Panc1 (cell line): ENCODE measurements at regions not wholly inside any gene's neighbourhood (a gene's known extent, or its start where the extent isn't known, plus 50 kb on each side); places are given as distances from the start of the nearest gene placed in this dataset.

Experiments
- ATAC-seq: fragments of 200-7000 bp; cut with Tn5 transposase; 2 replicates; pipeline ENCODE4 v1.9.1; 2020; ENCODE audit warnings: mild to moderate bottlenecking, moderate library complexity
- BruUV-seq: library from RNA; stranded (reverse); fragments of 400-500 nt; replicated peaks from 2 replicates; lab custom pipeline; 2021; lab: Mats Ljungman, UMichigan
- CTCF ChIA-PET: fragments of 300-600 bp; sonication (Branson Sonifier 250); formaldehyde crosslinking; loops from one replicate; lab custom pipeline; 2022; ENCODE audit warnings: antibody characterized with exemption; lab: Charles Lee
- POLR2A ChIA-PET: fragments of 300-600 bp; sonication (Branson Sonifier 250); formaldehyde crosslinking; loops from one replicate; lab custom pipeline; 2022; ENCODE audit warnings: antibody characterized with exemption; lab: Charles Lee
- DNase-seq: peaks from one replicate; pipeline ENCODE4 v3.0.0-alpha.2; 2010; ENCODE audit warnings: low read depth, low spot score
- H3K27ac ChIP-seq: 2 replicates; pipeline ENCODE4 v1.5.1; 2011; ENCODE audit warnings: mild to moderate bottlenecking, low read length, inconsistent platforms
- H3K27me3 ChIP-seq: fragments of 200-500 bp; sonication (Bioruptor generic); 2 replicates; pipeline ENCODE4 v1.6.0; 2014; ENCODE audit warnings: low read length, inconsistent platforms; ENCODE audit not compliant: control insufficient read depth, insufficient read depth
- H3K36me3 ChIP-seq: fragments of 200-500 bp; sonication (Bioruptor generic); 2 replicates; pipeline ENCODE4 v1.5.1; 2014; ENCODE audit warnings: inconsistent platforms, mild to moderate bottlenecking, low read length, moderate library complexity; ENCODE audit not compliant: control insufficient read depth, insufficient read depth
- H3K4me1 ChIP-seq: 2 replicates; pipeline ENCODE4 v1.5.1; 2011; ENCODE audit warnings: inconsistent platforms, mild to moderate bottlenecking, low read length, moderate library complexity; ENCODE audit not compliant: control insufficient read depth, insufficient read depth
- H3K4me3 ChIP-seq, 2 experiments: 2 replicates each; pipeline ENCODE4 v1.5.1; 2011 to 2012; ENCODE audit warnings: low read depth in 2 of 2, low read length in 2 of 2, mild to moderate bottlenecking in 2 of 2, inconsistent platforms in 1 of 2, moderate library complexity in 1 of 2
- H3K9me3 ChIP-seq: fragments of 200-500 bp; sonication (Bioruptor generic); 2 replicates; pipeline ENCODE4 v1.5.1; 2014; ENCODE audit warnings: low read depth, mild to moderate bottlenecking, inconsistent platforms, low read length, moderate library complexity; ENCODE audit not compliant: control insufficient read depth, insufficient read depth
- POLR2AphosphoS5 ChIP-seq: IDR thresholded peaks from 2 replicates; pipeline ENCODE4 v1.6.1; 2012; ENCODE audit warnings: mild to moderate bottlenecking, low read depth, low read length, moderate library complexity
- SIN3A ChIP-seq: IDR thresholded peaks from 2 replicates; pipeline ENCODE4 v1.6.1; 2012; ENCODE audit warnings: low read depth, mild to moderate bottlenecking, low read length, moderate library complexity, borderline replicate concordance; ENCODE audit not compliant: insufficient read depth
- TCF7L2 ChIP-seq: IDR thresholded peaks from 2 replicates; pipeline ENCODE4 v1.6.1; 2011; ENCODE audit warnings: mild to moderate bottlenecking, low read depth, low read length, inconsistent platforms
- in situ Hi-C: cut with HindIII; loops from 2 replicates; pipeline ENCODE4 v1.10.0; 2016; ENCODE audit warnings: low sequenced_read_pairs, low pct_unique_long_range_greater_than_20kb
- intact Hi-C: fragments of 100-400 bp; cut with micrococcal nuclease; formaldehyde crosslinking; loops from one replicate; pipeline ENCODE4 v1.10.0; 2022; ENCODE audit not compliant: unreplicated experiment
- TF ChIP-seq, protein P1 (sequence below), 2 experiments: IDR thresholded peaks; 2 replicates each; pipeline ENCODE4 v1.6.1; 2011 to 2012; ENCODE audit warnings: low read depth in 2 of 2, control low read depth in 1 of 2, low read length in 1 of 2, mild to moderate bottlenecking in 1 of 2, moderate library complexity in 1 of 2; ENCODE audit not compliant: insufficient read depth in 1 of 2
- TF ChIP-seq, protein P2 (sequence below): fragments of 450-650 bp; IDR thresholded peaks from 2 replicates; pipeline ENCODE4 v1.5.1; 2017; ENCODE audit warnings: mild to moderate bottlenecking

DNA sequence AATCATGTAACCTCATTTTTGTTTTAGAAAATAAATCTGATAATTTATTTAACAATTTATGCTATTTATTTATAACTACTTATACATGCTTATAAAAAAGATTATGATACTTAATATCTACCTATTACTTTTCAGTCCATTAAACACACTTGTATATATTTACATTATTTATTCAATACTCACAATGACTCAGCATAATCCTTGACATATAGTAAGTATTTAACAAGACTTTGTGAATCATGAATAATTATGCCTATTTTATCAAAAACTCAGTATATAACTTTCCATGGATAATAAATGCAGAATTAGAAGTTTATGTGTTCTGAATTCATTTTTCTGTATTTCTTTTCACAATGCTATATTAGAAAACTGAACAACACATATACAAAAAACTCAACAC is 266.0 kb upstream of the STAC start:
- no peaks in the 10 kb centered on the region for H3K27me3 ChIP-seq
- H3K36me3 ChIP-seq, result no peaks in the 10 kb centered on the region
- intact Hi-C loops (no loop called here), in situ Hi-C loops (no loop called here)
- POLR2A ChIA-PET, result no interaction called here
- no peaks in the 10 kb centered on the region for H3K4me1 ChIP-seq
- H3K9me3 ChIP-seq, result no peaks in the 10 kb centered on the region
- DNase-seq (no peak), ATAC-seq (no peak)
- CTCF ChIA-PET, result no interaction called here
- no peak overlapping the region for H3K4me3 ChIP-seq
- BruUV-seq, result no TSS peak
- TF ChIP-seq TCF7L2 (no peak), POLR2AphosphoS5 (no peak), SIN3A (no peak)
- TF ChIP-seq, protein P1, sequence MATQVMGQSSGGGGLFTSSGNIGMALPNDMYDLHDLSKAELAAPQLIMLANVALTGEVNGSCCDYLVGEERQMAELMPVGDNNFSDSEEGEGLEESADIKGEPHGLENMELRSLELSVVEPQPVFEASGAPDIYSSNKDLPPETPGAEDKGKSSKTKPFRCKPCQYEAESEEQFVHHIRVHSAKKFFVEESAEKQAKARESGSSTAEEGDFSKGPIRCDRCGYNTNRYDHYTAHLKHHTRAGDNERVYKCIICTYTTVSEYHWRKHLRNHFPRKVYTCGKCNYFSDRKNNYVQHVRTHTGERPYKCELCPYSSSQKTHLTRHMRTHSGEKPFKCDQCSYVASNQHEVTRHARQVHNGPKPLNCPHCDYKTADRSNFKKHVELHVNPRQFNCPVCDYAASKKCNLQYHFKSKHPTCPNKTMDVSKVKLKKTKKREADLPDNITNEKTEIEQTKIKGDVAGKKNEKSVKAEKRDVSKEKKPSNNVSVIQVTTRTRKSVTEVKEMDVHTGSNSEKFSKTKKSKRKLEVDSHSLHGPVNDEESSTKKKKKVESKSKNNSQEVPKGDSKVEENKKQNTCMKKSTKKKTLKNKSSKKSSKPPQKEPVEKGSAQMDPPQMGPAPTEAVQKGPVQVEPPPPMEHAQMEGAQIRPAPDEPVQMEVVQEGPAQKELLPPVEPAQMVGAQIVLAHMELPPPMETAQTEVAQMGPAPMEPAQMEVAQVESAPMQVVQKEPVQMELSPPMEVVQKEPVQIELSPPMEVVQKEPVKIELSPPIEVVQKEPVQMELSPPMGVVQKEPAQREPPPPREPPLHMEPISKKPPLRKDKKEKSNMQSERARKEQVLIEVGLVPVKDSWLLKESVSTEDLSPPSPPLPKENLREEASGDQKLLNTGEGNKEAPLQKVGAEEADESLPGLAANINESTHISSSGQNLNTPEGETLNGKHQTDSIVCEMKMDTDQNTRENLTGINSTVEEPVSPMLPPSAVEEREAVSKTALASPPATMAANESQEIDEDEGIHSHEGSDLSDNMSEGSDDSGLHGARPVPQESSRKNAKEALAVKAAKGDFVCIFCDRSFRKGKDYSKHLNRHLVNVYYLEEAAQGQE (IDR thresholded peaks at IDR 0.05; ENCODE audit: insufficient read depth in 1 of 2, low read depth in 2 of 2, low read length in 1 of 2), result no peak
- TF ChIP-seq, protein P2, sequence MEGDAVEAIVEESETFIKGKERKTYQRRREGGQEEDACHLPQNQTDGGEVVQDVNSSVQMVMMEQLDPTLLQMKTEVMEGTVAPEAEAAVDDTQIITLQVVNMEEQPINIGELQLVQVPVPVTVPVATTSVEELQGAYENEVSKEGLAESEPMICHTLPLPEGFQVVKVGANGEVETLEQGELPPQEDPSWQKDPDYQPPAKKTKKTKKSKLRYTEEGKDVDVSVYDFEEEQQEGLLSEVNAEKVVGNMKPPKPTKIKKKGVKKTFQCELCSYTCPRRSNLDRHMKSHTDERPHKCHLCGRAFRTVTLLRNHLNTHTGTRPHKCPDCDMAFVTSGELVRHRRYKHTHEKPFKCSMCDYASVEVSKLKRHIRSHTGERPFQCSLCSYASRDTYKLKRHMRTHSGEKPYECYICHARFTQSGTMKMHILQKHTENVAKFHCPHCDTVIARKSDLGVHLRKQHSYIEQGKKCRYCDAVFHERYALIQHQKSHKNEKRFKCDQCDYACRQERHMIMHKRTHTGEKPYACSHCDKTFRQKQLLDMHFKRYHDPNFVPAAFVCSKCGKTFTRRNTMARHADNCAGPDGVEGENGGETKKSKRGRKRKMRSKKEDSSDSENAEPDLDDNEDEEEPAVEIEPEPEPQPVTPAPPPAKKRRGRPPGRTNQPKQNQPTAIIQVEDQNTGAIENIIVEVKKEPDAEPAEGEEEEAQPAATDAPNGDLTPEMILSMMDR, result no peak
- H3K27ac ChIP-seq, result no peak overlapping the region

DNA sequence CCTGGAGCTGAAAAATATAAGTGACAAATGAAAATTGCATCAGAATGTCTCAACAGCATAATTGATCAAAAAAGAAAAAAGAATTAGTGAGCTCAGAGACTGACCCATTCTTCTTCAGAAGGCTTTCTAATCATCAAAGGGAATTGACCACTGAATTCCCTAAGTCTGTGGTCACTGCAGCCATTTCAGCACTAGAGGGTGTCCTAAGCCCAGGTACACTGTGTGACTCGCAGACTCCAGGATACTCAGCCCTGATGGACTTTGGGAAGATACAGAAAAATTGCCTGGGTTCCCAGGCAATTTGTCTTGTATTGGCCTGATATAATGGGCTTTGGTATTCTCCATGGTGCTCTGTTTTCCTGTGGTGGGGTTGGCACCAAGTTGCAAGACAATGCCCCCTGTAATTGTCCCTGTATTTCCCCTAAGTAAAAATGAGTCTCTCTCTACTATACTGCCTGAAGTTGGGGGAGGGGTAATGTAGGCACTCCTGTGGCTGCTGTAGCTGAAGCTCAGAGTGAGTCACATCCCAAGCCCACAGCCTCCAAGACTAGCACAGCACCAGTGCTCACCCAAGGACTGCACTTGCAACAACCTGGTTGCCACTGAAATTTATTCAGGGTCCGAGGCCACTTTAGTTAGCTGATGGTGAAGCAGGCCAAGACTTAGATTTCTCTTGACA is 256.0 kb upstream of the STAC start:
- peak; percentile 87 for ATAC-seq
- Histone ChIP-seq H3K9me3 (no peaks in the 10 kb centered on the region), H3K27me3 (no peaks in the 10 kb centered on the region), H3K36me3 (no peaks in the 10 kb centered on the region), H3K27ac (no peak overlapping the region), H3K4me3 (no peak overlapping the region), H3K4me1 (no peaks in the 10 kb centered on the region)
- ChIA-PET POLR2A (no interaction called here), CTCF (no interaction called here)
- in situ Hi-C loops, result no loop called here
- no peak for TF ChIP-seq POLR2AphosphoS5
- TF ChIP-seq, protein P2, result peak; percentile 60
- intact Hi-C loops, result loop anchor here (1.0 to 10.0 kb wide), 2 partner anchors 421 to 577 kb away; no protein-coding TSS in a partner anchor
- no TSS peak for BruUV-seq
- DNase-seq, result peak; percentile 25
